Duodenal mucosa (tissue), 2 donors: ENCODE measurements at regions not wholly inside any gene's neighbourhood (a gene's known extent, or its start where the extent isn't known, plus 50 kb on each side); places are given as distances from the start of the nearest gene placed in this dataset.

Source experiments
- H3K27ac ChIP-seq: one replicate; pipeline ENCODE4 v1.7.0; 2013; ENCODE audit warnings: low read depth, low read length
- H3K27me3 ChIP-seq, 2 donors: one replicate each; pipeline ENCODE4 v1.7.0; 2013; ENCODE audit warnings: low read length in 2 of 2, control low read depth in 1 of 2; ENCODE audit not compliant: insufficient read depth in 2 of 2, control insufficient read depth in 1 of 2
- H3K36me3 ChIP-seq, 2 donors: one replicate each; pipeline ENCODE4 v1.7.0; 2013; ENCODE audit warnings: low read length in 2 of 2, control low read depth in 1 of 2; ENCODE audit not compliant: insufficient read depth in 2 of 2, control insufficient read depth in 1 of 2
- H3K4me1 ChIP-seq, 2 donors: one replicate each; pipeline ENCODE4 v1.7.0; 2013; ENCODE audit warnings: low read length in 2 of 2, control low read depth in 1 of 2; ENCODE audit not compliant: insufficient read depth in 2 of 2, control insufficient read depth in 1 of 2
- H3K4me3 ChIP-seq, 2 donors: one replicate each; pipeline ENCODE4 v1.7.0; 2013; ENCODE audit warnings: low read length in 2 of 2, low read depth in 1 of 2
- H3K9ac ChIP-seq, 2 donors: one replicate each; pipeline ENCODE4 v1.7.0; 2013; ENCODE audit warnings: low read length in 2 of 2, low read depth in 1 of 2
- H3K9me3 ChIP-seq, 2 donors: one replicate each; pipeline ENCODE4 v1.7.0; 2013; ENCODE audit warnings: low read length in 2 of 2, control low read depth in 1 of 2; ENCODE audit not compliant: control insufficient read depth in 1 of 2

DNA sequence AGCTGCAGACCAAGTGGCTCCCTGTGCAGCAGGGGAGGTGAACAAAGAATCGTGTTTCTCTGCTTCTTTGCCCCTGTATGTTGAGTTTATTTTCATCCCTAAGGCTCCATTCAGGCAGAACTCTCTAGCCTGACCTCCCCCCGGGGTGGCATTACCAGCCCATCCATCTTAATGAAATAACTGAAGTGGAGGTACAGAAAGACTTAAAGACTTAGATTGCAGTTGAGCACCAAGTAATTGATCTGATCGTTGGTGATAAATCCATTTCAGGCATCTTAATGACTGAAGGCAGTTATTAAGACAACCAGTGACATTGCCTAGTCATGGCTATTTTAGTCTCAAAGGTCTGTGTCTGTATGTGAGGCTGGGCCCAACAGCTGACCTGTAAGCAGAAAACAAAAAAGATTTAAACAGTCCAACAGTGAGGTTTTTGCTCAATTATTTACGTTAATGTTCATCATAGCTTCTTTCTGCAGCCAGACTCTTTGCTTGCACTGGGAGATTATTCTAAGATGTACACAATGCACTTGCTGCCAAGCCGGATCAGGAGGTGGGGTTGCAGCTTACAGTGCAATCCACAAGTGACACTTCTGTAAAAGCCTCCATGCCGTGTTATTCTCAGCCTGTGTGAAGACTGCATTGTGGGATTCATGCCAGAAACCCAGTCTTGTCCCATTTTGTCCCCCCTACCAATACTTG lies 363.0 kb upstream of the DUSP10 start:
- no peak overlapping the region for H3K9ac ChIP-seq
- no peaks in the 10 kb centered on the region for H3K4me1 ChIP-seq
- no peak overlapping the region for H3K4me3 ChIP-seq
- no peaks in the 10 kb centered on the region for H3K9me3 ChIP-seq
- no peak overlapping the region for H3K27ac ChIP-seq
- no peaks in the 10 kb centered on the region for H3K36me3 ChIP-seq
- H3K27me3 ChIP-seq: no peaks in the 10 kb centered on the region

DNA sequence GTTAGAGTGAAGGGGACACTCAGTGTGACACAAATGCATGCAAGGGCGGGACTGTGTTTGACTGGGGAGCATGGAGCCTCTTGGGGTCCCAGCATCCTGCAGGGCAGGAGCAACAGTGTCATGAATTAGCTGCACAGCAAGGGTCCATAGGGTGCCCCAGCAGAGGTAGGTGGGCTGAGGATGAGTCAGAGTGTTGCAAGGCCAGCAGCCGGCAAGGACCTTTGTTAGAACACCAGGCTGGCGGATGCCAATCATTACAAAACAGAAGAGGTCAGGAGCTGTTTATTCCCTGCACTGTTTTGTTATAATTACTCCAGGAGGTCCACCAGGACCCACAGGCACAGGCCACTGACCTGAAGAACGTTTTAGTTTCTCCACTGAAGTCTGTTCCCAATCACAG lies 362.2 kb upstream of the DUSP10 start:
- no peaks in the 10 kb centered on the region for H3K36me3 ChIP-seq
- no peak overlapping the region for H3K9ac ChIP-seq
- H3K27ac ChIP-seq: no peak overlapping the region
- H3K4me1 ChIP-seq: no peaks in the 10 kb centered on the region
- H3K4me3 ChIP-seq: no peak overlapping the region
- H3K9me3 ChIP-seq: no peaks in the 10 kb centered on the region
- no peaks in the 10 kb centered on the region for H3K27me3 ChIP-seq

DNA sequence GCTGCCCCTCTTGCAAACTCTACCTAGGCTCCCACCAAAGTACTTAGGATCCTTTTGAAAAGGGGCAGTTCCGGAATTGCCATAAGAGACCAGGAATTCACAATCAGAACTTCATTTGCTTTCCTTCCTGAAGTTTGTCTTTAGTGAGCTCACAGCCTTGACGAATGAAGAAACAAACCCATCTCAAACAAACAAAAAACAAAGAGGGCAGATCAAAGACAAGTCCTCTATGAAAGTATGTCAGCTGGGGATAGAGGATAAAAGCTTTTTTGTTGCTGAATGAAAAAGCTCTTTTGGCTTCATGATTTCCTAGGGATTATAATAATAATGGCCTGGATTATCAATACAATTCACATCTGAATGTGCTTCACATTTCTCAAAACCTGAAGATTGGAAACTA lies 357.9 kb upstream of the DUSP10 start:
- no peak overlapping the region for H3K4me3 ChIP-seq
- H3K4me1 ChIP-seq: no peaks in the 10 kb centered on the region
- no peak overlapping the region for H3K27ac ChIP-seq
- H3K27me3 ChIP-seq: no peaks in the 10 kb centered on the region
- H3K9me3 ChIP-seq: no peaks in the 10 kb centered on the region
- H3K36me3 ChIP-seq: no peaks in the 10 kb centered on the region
- no peak overlapping the region for H3K9ac ChIP-seq

DNA sequence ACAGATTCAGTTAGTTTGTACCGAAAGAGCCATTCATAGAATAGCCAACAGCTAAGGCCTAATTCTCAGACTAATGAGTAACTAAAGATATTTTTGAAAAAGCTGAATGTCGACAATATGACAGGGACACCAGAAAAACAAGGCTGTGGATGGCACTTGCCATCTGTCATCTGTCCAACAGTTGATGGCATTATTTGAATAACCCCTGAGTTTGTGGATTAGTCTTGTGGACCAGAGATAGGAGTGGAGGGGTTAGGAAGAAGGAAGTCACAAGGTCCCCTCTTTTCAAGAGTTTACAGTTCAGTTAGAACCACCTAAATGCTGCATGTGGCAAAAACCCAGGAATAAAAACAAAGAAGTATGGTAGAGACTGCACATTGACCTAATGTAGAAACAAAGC lies 356.5 kb upstream of the DUSP10 start:
- Histone ChIP-seq H3K9me3 (no peaks in the 10 kb centered on the region), H3K4me3 (no peak overlapping the region), H3K9ac (no peak overlapping the region)

DNA sequence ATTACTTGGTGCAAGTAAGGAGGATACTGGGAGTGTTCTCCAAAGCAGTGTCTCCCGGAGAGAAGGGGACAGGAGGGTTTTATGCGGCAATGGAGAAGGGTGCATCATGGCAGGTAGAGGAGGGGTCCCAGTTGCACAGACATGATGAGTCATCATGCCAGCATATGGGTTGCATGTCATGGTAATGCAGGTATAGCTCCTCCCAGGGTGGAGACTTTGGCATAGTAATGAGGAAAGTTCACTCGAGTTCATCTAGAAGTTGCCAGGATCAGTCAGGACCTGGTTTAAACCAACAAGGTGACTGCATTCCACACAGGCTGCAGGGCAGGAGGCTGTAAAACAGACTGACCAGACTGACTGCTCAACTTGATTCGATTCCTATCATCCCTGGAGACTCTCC lies 355.7 kb upstream of the DUSP10 start:
- H3K27me3 ChIP-seq: peaks cover 0 to 5% of the 10 kb centered on the region in 2 donors
- no peaks in the 10 kb centered on the region for H3K36me3 ChIP-seq
- no peak overlapping the region for H3K27ac ChIP-seq
- no peaks in the 10 kb centered on the region for H3K9me3 ChIP-seq
- no peak overlapping the region for H3K4me3 ChIP-seq
- no peak overlapping the region for H3K9ac ChIP-seq
- no peaks in the 10 kb centered on the region for H3K4me1 ChIP-seq

More for the DNA sequence above, 356.5 kb upstream of the DUSP10 start:
- no peaks in the 10 kb centered on the region for H3K36me3 ChIP-seq
- no peaks in the 10 kb centered on the region for H3K4me1 ChIP-seq
- no peak overlapping the region for H3K27ac ChIP-seq
- H3K27me3 ChIP-seq: no peaks in the 10 kb centered on the region

DNA sequence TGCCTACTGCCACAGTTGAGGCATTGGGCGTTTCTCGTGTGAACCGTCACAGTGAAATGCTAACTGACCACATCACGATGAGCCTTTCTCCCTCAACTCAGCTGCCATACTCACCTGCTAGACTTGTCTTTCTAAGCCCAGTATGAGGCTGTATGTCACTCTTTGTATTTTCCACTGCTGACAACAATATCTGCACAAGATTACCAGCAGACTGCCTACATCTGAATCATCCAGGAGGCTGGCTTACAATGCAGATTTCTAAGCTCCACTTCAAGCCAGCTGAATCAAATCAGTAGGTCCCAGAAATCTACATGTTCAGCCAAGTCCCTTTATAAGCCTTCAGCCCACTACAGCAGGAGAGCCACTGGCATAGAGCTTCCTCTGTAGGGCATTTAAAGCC lies 355.0 kb upstream of the DUSP10 start:
- Histone ChIP-seq H3K9me3 (no peaks in the 10 kb centered on the region), H3K27me3 (peaks cover 0 to 5% of the 10 kb centered on the region in 2 donors), H3K4me3 (no peak overlapping the region), H3K4me1 (no peaks in the 10 kb centered on the region), H3K27ac (no peak overlapping the region), H3K9ac (no peak overlapping the region), H3K36me3 (no peaks in the 10 kb centered on the region)

DNA sequence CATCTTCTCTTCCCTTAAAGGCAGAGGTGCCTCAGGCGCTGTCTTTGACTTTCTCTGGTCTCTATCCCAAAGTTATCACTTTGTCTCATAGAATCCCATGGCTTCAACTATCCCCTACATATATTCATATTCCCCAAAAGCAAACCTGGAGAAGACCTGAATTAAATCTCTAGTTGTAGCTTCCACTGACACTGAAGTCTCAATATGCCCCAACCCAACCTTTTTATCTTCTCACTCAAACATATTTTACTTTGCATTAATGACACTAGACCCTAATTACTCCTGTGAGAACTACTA lies 354.5 kb upstream of the DUSP10 start:
- no peak overlapping the region for H3K9ac ChIP-seq
- no peak overlapping the region for H3K4me3 ChIP-seq
- no peaks in the 10 kb centered on the region for H3K4me1 ChIP-seq
- H3K27me3 ChIP-seq: peaks cover 0 to 5% of the 10 kb centered on the region in 2 donors
- H3K27ac ChIP-seq: no peak overlapping the region
- H3K9me3 ChIP-seq: no peaks in the 10 kb centered on the region
- H3K36me3 ChIP-seq: no peaks in the 10 kb centered on the region

DNA sequence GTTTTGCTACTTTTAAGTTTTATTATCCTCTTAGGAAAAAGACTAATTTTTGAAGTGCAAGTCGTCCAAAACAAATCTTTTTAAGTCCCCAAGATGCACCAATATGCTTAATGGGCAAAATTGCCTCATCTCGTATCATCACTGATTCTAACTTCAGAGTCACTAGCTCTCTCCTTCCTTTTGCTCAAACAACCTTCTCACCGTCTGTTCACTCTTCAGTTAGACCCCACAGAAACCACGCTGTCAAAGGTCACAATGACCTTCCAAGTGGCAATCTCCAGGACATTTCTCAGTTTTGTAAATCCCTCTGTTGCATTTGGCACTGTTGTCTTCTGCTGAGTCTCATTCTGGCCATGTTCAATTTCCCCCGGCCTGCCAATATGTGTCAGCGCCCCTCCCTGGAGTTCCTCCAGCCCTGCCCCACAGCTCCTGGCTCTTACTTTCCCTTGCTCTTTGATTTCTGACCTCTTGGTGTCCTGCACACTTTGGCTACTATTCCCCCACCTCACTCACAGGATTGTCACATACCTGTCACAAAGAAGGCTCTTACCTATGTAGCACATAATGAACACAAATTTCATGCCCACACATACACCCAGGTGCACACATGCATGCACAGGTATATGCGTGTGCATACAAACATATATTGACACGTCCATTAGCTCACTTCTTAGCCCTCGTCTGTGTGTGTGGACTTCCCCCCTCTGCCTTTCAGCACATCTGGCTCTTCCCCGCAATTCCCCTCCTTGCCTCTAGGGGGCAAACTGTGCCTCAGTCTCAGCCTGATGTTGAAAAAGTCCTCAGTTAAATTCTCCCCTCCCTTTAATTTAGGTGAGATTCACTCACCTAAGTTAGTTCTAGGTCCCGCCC lies 354.0 kb upstream of the DUSP10 start:
- Histone ChIP-seq H3K36me3 (no peaks in the 10 kb centered on the region), H3K27ac (no peak overlapping the region), H3K27me3 (peaks cover 0 to 5% of the 10 kb centered on the region in 2 donors), H3K9me3 (no peaks in the 10 kb centered on the region), H3K9ac (no peak overlapping the region), H3K4me3 (no peak overlapping the region), H3K4me1 (no peaks in the 10 kb centered on the region)

DNA sequence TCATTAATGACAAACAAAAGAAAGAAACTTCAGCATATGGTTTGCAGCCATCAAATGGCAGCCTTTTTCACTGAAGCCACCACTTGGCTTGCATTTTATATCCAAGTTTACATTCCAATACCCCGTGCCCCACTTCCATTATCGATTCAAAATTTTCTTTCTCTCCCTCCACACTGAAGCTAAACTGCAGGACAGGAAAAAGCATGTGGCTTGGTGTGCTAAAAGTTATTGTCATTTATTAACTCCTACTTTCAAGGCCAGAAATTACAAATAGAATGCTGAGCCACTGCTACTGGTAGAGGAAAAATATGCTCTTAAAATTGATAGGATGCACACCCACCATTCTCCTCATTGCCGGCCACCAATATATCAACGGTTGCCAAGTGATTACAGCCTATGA lies 351.6 kb upstream of the DUSP10 start:
- no peaks in the 10 kb centered on the region for H3K4me1 ChIP-seq

DNA sequence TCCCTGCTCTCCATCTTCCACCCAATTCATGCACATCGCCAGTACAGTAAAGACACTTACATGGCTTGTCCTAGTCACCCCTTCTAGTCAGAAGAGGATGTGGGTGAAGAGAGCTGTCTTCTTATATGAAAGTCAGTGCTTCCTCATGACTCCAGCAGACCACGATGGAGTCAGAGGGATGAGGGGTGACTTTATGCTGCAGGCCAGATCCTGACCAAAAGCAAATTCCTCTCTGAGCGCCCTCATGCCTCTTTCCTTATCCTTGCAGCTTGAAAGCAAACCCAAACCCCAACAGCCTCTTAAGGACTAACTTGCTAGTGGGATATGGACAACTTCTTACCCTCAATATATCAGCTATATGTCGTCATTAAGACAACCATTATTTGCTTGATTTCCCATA lies 348.2 kb upstream of the DUSP10 start:
- Histone ChIP-seq H3K9me3 (no peaks in the 10 kb centered on the region), H3K4me1 (no peaks in the 10 kb centered on the region), H3K27ac (no peak overlapping the region), H3K9ac (no peak overlapping the region), H3K36me3 (no peaks in the 10 kb centered on the region), H3K27me3 (peaks cover 0 to 5% of the 10 kb centered on the region in 2 donors), H3K4me3 (no peak overlapping the region)

More for the DNA sequence above, 351.6 kb upstream of the DUSP10 start:
- H3K36me3 ChIP-seq: no peaks in the 10 kb centered on the region
- no peak overlapping the region for H3K27ac ChIP-seq
- no peak overlapping the region for H3K9ac ChIP-seq
- H3K27me3 ChIP-seq: peaks cover 0 to 5% of the 10 kb centered on the region in 2 donors
- no peak overlapping the region for H3K4me3 ChIP-seq
- H3K9me3 ChIP-seq: no peaks in the 10 kb centered on the region
